ENCODE measurements at regions not wholly inside any gene's neighbourhood (a gene's known extent, or its start where the extent isn't known, plus 50 kb on each side); places are given as distances from the start of the nearest gene placed in this dataset.

DNA sequence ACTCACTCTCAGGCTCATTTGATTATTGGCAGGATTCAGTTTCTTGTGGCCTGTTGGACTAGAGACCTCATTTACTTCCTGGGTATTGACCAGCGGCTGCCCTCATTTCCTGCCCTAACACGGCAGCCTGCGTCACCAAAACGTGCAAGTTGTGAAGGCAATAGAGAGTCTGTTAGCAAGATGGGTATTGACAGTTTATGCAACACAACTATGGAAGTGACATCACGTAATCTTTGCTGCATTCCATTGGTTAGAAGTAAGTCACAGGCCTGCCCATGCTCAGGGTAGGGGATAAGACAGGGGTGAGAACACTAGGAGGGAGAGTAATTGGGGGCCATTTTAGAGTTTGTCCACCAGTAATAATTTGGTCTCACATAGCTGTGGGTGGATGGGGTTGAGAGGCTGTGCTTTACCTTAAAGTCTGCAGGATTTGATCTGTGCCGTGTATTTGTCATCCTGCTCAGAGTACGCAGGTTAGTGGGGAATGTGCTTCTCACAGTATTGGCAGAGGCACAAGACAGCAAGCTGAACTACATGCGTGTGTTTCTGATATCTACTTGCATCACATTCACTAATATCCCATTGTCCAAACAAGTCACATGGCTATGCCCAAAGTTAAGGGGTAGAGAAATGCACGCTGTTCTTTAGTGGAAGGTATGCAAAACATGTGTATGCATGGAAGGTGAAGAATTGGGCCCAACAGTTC lies 83.3 kb downstream of the EDEM1 start:
- DNase-seq: no peak

DNA sequence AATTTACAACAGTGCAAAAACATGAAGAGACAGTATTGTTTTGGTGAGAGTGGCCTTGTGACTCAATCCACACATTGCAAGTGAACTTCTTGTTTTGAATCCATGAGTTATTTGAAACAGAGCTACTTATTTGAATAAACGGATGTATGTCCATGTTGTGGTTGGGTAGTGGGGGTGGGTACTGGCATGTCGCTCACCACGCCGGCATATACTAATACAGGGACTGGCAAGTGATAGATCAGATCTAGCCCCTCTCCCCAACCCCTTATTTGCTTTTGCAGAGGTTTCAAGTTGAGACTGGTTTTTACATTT lies 83.8 kb downstream of the EDEM1 start:
- DNase-seq: no peak

GRCh38 chr3:5272387-5272786 lies 84.9 kb downstream of the EDEM1 start:
- DNase-seq: no peak

- DNase-seq: no peak
Measured at GRCh38 chr3:5274091-5274490, 86.6 kb downstream of the EDEM1 start.

DNA sequence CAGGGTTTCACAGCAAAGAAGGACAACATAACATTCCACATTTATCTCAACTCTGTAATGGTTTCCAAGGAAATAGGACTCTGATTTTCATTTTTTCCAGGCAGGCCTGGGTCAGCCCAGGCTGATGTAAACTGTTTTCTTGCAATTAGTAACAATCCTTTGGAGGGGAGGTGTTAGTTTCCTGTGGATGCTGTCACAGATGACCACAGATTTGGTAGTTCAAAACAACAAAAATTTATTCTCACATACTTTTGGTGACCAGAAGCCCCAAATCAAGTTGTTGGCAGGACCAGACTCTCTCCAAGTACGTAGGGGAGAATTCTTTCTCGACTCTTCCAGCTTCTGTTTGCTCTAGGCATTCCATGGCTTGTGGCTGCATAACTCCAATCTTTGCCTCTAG lies 88.0 kb downstream of the EDEM1 start:
- DNase-seq: no peak

DNA sequence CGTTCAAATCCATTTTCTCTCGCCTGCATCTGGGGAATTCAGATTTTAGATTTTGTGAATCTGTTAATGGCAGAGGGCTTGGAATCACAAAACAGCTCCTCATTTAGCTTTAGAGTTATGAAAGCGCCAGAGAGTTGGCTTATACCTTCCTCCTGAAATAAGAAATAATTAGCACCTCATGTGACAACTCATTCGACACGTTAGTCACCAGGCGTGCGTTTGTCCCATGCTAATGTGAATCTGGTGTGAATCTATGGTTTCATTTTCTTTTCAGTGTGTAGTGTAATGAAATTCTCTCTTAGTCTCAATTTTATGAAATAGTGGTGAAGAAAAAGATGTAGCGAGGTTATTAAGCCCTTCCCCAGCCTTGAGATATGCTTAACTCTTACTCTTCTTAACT lies 89.4 kb downstream of the EDEM1 start:
- DNase-seq: no peak

GRCh38 chr3:5277612-5278236 lies 90.2 kb downstream of the EDEM1 start:
- no peak for DNase-seq

GRCh38 chr3:5278666-5279065 lies 91.2 kb downstream of the EDEM1 start:
- DNase-seq: no peak

- no peak for DNase-seq
Measured at GRCh38 chr3:5282703-5283102, 95.2 kb downstream of the EDEM1 start.

DNA sequence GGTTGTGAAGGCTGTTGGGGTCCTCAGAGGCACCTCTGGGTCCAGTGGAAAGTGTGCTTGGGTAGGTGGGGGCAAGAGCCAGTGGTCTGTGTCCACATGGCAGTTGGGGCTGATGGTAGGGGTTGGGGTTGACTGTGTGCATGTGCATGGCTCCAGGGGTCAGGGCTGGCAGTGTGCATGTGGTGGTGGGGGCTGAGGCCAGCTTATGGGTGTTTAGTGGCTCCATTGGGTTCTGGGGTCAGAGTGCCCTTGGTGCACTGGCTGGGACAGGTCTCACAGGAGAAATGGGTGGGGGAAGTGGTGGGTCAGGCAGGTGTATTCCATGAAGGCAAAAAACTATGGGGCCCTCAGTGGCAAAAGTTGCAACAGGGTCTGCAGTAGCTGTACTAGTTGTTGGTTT lies 97.9 kb downstream of the EDEM1 start:
- no peak for DNase-seq

DNA sequence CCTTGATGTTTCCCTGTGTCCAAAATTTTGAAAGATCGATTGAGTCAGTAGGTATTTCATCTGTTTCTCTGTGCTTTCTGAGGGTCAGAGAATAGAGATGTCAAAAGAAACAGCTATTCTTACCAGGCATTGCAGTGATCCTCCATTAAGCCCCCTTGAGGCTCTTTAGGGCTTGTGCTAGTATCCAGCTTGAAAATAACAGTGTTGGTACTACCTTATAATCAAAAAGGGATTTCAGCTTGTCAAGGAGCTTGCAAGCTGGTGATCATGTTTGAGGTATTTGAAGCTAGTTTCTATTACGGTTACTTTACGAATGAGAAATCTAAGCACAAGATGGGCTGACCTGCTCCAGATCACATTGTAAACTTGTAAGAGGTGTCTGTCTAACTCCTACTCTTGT lies 103.4 kb downstream of the EDEM1 start:
- no peak for DNase-seq

- no peak for DNase-seq
Measured at GRCh38 chr3:5292512-5292911, 105.0 kb downstream of the EDEM1 start.

DNA sequence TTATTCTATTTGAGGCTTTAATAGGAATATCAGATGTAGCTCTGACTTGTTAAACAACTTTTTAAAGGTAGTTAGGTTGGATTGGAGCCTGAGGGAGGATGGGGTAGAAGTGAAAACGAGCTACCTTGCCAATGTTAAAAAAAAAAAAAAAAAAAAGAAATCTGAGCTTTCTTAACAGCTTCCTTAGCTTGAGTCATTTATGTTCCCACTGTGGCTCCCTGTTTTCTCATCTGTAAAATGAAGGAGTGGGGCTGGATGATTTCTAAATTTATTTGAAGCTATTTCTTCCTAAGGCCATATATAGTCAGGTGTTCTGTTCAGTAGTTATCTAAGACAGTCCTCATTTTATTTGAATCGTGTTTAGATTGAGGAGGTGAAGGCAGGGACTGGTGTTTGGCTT lies 105.7 kb downstream of the EDEM1 start:
- no peak for DNase-seq

DNA sequence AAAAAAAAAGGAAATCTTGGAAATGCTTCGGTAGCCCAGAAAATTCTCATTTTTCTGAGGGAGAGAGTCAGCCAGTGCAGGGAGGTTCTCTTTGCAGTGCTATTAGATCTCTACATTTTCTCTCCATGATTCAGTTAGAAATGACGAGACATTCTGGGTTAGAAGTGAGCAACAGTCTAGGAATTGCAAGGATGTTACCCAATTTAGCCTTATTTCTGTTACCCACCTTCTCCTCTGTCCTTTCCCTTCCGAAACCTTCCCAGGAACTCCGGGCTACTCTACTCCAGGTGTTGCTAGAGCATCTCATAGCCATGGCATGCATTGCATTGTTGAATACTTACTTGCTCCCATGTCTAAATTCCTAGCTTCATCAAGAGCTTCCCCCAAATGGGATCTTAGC lies 106.8 kb downstream of the EDEM1 start:
- no peak for DNase-seq

DNA sequence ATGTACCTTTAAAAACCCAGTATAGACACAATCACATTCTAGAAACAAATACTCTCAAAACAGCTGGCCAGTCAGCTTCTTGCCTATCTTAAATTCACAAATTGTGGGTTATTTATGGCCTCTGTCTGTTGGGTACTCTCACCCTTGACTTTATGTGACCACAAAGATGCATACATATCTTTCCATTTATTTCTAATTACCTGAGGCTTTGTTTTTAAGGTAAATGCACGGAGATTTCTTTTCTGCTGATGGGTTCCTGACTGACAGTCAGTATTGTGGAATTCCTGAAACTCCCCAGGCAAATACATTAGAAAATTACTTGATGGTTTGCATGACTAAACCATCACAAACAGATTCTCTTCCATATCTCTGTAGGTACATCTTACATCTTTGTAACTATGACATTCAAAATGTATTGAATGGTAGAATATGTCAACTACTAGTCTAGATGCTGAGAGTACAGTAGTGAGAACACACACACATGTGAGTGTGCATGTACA lies 107.7 kb downstream of the EDEM1 start:
- no peak for DNase-seq

- DNase-seq: no peak
Measured at GRCh38 chr3:5296362-5296761, 108.9 kb downstream of the EDEM1 start.

- no peak for DNase-seq
Measured at GRCh38 chr3:5297895-5298294, 110.4 kb downstream of the EDEM1 start.

DNA sequence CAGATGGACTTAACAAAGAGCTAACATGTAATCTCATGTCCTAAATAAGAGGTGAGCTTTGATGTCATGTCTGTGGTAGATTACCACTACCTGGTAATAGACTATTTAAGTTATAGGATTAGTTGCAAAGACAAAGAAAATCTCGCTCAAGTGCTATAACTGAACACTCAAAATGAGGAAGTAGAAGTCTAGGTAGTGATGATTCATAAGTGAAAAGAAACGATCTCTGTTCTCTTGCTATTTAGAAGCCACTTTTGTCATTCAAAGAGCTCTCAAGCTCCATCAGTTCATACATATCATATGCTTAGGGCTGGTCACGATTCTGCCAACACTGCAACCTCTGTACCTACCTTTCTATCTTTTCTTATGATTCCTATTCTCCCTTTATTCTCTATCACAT lies 110.9 kb downstream of the EDEM1 start:
- no peak for DNase-seq

- DNase-seq: no peak
Measured at GRCh38 chr3:5299161-5299560, 111.7 kb downstream of the EDEM1 start.

DNA sequence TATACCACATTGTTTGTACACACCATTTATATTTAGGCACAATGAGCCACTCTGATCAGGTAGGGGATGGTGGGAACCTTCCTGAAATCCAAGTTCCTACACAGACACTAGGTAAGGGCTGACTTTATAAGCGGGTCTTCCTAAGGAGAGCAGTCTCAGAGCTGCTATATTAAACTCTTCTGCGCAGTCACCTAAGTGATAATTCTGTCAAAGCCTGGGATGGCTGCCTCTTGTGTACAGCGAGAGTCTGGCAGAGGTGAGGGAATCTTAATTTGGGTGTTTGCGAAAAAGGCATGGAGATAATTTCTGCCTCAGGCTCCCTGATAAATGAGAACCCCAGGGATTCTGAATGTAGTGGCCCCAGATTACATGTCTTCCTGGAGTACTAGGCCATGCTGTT lies 113.1 kb downstream of the EDEM1 start:
- DNase-seq: no peak

DNA sequence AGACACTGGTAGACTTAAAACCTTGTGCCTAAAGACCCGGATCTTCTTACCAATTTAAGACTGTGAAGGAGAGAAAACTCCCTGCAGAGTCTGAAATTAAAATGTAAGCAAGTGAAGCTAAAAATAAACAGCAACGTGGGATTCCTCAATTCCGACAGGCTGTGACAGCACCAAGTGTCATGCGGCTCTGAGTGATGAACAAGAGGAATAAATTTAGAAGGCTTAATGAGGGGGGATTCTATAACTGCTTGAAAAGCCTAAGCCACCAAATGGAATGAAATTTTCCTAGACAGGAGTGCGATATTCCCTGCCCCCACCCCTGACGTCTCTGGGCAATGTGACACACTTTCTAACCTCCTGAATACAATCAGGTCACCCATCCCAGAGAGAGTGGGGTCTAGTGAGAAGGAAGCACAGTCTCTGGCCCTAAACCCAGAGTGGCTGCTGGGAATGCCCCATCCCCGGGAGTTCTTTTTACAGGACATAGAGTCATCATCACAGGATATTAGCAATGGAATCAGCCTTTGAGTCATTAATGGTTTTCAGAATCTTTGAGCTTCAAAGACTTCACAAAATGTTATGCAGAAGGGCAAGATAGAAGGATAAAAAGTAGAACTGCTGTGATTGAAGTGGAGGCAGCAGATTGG lies 114.3 kb downstream of the EDEM1 start:
- no peak for DNase-seq

DNA sequence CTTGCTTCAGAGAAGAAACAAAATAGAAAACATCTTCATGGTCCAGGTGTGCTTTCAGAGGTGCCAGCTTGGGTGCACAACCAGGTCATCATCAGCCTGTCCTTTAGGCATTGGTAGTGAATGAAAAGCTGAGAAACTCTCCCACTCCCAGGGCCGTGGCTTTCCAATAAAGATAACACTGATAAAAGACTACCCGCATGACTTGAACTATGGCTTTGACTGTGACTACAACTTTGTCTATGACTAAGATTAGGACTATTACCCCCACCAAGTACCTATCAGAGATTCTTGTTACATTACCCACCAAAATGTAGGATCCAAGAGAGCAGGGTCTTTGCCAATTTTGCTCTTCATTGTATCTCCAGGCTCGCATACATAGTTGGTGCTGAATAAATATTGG lies 115.2 kb downstream of the EDEM1 start:
- DNase-seq: no peak

- DNase-seq: no peak
Measured at GRCh38 chr3:5304188-5304587, 116.7 kb downstream of the EDEM1 start.
